Bone marrow (tissue), 2 donors: ENCODE measurements at regions not wholly inside any gene's neighbourhood (a gene's known extent, or its start where the extent isn't known, plus 50 kb on each side); places are given as distances from the start of the nearest gene placed in this dataset.
"Not testable (repeated sequence)": the region's sequence is repeated elsewhere in the genome, so short reads cannot be mapped to it uniquely, and the experiment has no call there.

Experiments
- DNase-seq, 2 donors: peaks; one replicate each; lab custom pipeline; 2025; lab: John Stamatoyannopoulos, UW

DNA sequence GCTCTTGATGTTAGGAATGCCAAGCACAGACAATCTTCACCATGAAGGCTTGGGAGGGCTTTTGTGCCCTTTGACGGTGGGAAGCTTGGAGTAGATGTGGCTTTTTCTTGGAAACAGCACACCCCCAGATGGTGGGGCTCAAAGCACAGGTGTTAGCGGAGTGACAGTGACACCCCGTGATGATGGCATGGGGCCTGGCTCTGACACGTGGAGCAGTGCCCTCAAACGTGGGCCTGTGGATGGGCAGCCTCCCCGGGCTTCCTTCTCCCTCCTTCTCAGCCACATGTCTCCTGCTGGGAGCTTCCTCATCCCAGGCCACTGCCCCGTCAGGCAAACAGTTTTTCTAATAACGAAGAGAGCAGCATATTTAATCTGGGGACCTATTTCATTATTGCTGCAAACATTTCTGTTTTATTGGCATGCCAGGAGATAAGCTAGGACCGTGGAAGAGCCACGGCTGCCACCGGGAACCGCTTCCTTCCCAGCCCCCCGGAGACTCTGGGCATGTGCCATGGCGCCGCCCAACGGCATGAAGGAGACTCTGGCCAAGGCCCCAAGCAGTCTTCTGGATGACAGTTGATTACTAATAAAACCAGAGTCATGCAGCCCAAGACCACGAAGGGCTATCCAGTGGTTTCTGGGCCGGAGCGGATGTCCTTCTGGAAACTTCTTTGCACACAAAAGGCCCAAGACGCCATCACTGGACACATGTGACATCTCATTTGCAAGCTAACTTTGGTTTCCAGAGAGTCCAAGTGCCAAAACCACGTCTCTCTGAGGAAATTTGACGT, 280.3 kb upstream of the FOXF1 start:
- DNase-seq = no peak

DNA sequence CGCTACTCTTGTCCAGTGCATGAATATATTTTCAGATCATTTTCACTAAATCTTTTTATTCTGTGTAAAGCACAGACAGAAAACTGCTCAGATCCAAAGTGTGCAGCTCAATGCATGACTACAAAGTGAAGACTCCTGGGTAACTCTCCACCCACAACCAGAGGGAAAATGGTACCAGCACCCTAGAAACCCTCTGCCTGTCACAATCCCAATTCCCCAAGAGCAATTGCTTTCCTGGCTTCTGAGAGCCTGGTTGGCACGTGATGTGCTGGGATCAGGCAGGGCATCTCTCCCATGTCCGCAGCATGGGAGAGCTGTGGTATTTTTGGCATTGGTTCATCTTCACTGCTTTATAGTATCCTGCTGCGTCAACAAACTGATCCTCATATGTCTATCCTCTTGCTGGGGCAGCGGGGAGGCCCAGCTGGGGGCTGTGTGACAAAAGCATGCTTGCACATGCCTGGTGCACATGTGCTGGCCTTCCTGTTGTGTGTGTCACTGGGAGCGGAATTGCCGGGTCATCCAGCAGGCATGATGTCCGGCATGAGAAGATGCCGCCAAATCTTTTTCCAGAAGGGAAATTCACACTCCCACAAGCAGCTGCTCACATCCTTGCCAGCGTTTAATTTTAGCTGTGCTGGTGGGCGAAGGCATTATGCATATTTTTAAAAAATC, 278.9 kb upstream of the FOXF1 start:
- DNase-seq = no peak

GRCh38 chr16:86231996-86232350, 278.4 kb upstream of the FOXF1 start:
- no peak for DNase-seq

DNA sequence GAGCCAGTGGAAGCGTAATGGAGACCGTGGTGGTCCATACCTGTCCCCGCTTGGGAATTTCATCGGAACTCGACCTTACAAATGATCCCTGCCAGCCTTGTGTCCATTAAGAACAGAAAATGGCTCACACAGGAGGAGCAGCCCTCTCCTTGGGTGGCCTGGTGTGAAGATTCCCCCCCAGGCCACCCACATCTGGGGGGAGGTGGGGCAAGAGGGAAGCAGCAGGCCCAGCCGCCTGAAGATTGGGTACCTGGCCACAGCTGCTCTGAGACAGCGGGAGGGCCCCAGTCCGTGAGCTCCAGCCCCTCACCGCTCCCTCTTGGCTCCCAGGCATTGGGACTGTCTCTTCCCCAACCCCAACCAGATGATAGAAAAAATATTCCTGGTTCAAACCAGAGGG, 277.8 kb upstream of the FOXF1 start:
- DNase-seq = no peak

GRCh38 chr16:86233506-86233905, 276.8 kb upstream of the FOXF1 start:
- DNase-seq = not testable (repeated sequence)

GRCh38 chr16:86239381-86239780, 270.9 kb upstream of the FOXF1 start:
- DNase-seq = no peak

DNA sequence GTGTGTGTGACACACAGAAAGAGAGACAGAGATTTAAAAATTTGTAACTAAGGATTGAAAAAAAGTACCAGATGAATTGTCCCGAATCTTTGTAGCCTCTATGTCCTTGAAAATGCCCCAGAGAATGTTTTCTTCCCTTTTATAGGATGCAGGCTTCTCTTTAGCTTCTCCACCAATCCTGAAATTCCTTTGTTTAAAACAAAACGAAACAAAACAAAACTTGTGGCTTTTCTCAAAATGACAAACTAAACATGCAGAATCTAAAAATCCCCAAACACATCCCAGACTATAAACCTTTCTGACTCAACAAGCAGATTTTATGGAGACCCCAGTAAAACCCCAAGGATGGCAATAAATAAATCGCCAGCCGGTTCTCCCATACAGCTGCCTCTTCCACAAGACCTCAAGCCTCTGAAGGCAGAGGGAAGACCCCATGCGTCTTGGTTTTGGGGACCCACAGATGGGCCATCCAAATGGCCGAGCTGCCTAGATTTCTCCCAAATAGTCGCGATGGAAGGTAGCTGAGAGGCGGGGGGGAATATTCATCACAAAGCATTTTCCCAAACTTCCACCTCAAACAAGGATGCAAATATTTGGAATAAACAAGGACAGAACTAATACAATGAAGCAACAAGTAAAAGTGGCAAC, 269.5 kb upstream of the FOXF1 start:
- no peak for DNase-seq

DNA sequence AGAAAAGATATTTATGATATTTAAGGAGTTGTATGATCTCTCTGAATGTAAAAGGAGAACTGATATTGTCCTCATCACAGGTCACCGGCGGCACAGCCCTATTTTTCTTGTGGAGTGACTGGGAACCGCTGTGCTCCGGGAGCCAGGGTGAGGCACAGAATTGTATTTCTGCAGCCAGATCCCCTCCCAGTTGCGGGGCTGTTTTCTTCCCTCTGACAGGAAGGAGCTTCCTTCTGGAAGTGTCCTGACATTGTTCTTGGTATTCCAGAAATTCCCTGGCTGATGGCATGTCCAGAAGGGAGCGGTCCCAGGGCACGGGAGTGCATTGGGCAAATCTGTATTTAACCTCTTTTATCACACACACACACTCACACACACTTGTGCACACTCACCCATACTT, 268.6 kb upstream of the FOXF1 start:
- DNase-seq = no peak

- DNase-seq = no peak
Observed at GRCh38 chr16:86242244-86243122, 267.8 kb upstream of the FOXF1 start.

GRCh38 chr16:86243123-86243473, 267.2 kb upstream of the FOXF1 start:
- DNase-seq = no peak

GRCh38 chr16:86243571-86244154, 266.7 kb upstream of the FOXF1 start:
- DNase-seq = no peak

- no peak for DNase-seq
Observed at GRCh38 chr16:86244158-86244557, 266.2 kb upstream of the FOXF1 start.

- DNase-seq = no peak
Observed at GRCh38 chr16:86244936-86245335, 265.4 kb upstream of the FOXF1 start.

DNA sequence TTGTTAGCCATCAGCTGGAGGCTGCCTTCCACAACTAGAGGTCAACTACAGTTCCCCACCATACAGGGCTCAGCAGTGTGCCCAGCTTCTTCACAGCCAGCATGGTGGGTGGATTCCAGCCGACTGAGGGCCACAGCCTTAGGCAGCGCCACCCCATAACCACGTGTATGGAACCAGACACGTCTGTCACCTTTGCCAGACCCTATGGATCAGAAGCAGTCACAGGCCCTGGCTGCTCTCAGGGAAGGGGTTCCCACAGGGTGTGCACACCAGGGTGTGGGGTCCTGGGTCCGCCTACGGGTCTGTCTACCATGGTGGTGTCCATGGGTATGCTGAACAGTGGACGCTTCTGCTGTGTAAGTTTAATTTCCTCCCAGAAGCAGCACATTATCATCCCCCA, 265.0 kb upstream of the FOXF1 start:
- DNase-seq = no peak

GRCh38 chr16:86245895-86246294, 264.4 kb upstream of the FOXF1 start:
- DNase-seq = no peak

- DNase-seq = no peak
Observed at GRCh38 chr16:86248310-86248905, 261.9 kb upstream of the FOXF1 start.

- no peak for DNase-seq
Observed at GRCh38 chr16:86249631-86250030, 260.7 kb upstream of the FOXF1 start.

DNA sequence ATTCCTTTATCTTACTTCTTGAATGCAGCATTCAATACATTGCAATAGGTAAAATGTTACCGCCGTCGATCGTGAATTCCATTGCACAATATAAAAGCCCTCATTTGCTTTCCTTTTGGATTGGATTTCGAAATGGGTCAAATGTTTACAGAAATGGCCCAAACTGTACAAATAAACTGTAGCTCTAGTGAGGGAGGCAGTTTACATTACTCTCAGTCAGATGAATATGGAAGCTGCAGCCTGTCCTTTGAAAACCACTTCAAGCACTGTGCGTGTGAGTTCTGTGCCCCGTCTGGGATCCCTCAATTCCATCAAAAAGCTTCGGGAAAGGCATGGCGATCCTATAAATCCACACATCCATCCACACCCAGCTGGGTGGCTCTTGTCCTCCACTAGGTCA, 258.6 kb upstream of the FOXF1 start:
- DNase-seq = no peak

GRCh38 chr16:86252596-86252995, 257.7 kb upstream of the FOXF1 start:
- DNase-seq = no peak

- no peak for DNase-seq
Observed at GRCh38 chr16:86255966-86256365, 254.4 kb upstream of the FOXF1 start.

DNA sequence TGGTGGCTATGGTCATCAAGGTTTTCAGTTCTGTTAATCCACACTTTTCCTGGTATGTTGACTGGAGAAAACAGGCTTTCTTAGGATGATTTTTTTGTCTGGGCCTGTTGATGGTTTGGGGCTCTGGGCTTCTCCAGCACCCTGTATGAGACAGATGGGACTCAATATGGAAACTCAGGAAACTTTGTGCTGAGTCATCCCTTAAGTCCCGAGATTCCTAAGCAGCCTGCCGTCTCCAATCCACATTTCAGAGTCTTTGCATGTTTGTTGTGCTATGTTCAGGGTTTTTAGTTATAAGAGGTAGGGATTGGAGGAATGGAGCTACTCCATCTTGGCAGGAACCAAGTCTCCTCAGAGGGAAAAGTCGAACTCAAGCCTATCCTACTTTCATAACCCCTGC, 253.3 kb upstream of the FOXF1 start:
- DNase-seq = no peak

- DNase-seq = no peak
Observed at GRCh38 chr16:86257546-86257945, 252.8 kb upstream of the FOXF1 start.
